Upper lobe of right lung (tissue), 1 donor: ENCODE measurements at regions not wholly inside any gene's neighbourhood (a gene's known extent, or its start where the extent isn't known, plus 50 kb on each side); places are given as distances from the start of the nearest gene placed in this dataset.
A peak's percentile ranks its signal among the peaks of the same experiment; 100 is the strongest.

Source experiments
- ATAC-seq: fragments of 200-7000 bp; cut with Tn5 transposase; one replicate; pipeline ENCODE4 v1.9.1; 2020; ENCODE audit warnings: mild to moderate bottlenecking, moderate library complexity
- DNase-seq: peaks from one replicate; pipeline ENCODE4 v3.0.0-alpha.2; 2020
- H3K27ac ChIP-seq: fragments of 200-600 bp; one replicate; pipeline ENCODE4 v1.8.0; 2022
- H3K27me3 ChIP-seq: fragments of 200-600 bp; one replicate; pipeline ENCODE4 v1.8.0; 2022; ENCODE audit warnings: mild to moderate bottlenecking
- H3K36me3 ChIP-seq: fragments of 200-600 bp; one replicate; pipeline ENCODE4 v1.8.0; 2022
- H3K4me1 ChIP-seq: fragments of 200-600 bp; one replicate; pipeline ENCODE4 v1.8.0; 2022
- H3K4me3 ChIP-seq: fragments of 200-600 bp; one replicate; pipeline ENCODE4 v1.8.0; 2022; ENCODE audit warnings: mild to moderate bottlenecking
- H3K9me3 ChIP-seq: fragments of 200-600 bp; one replicate; pipeline ENCODE4 v1.8.0; 2022
- CTCF ChIP-seq: fragments of 200-600 bp; IDR thresholded peaks from one replicate; pipeline ENCODE4 v1.8.0; 2022; ENCODE audit warnings: antibody characterized with exemption
- intact Hi-C: fragments of 100-400 bp; cut with DNase I; formaldehyde crosslinking; loops from one replicate; pipeline ENCODE4 v1.11.0; 2022
- donor health status: DM: no; HTN: yes; CAD: no; lungs with severe emphysema.

- Histone ChIP-seq H3K27ac (no peak overlapping the region), H3K36me3 (no peaks in the 10 kb centered on the region), H3K27me3 (no peaks in the 10 kb centered on the region), H3K9me3 (no peaks in the 10 kb centered on the region), H3K4me3 (no peak overlapping the region), H3K4me1 (no peaks in the 10 kb centered on the region)
- ATAC-seq (no peak), DNase-seq (no peak)
- intact Hi-C loops = no loop called here
- no peak for TF ChIP-seq CTCF
These were observed 64.0 kb upstream of the GPR12 start for GRCh38 chr13:26824581-26824980.

GRCh38 chr13:26822146-26822545 is 61.6 kb upstream of the GPR12 start:
- no peak overlapping the region for H3K27ac ChIP-seq
- no peak overlapping the region for H3K4me3 ChIP-seq
- no peaks in the 10 kb centered on the region for H3K4me1 ChIP-seq
- intact Hi-C loops = no loop called here
- H3K9me3 ChIP-seq = no peaks in the 10 kb centered on the region
- no peak for TF ChIP-seq CTCF
- ATAC-seq (no peak), DNase-seq (no peak)
- no peaks in the 10 kb centered on the region for H3K36me3 ChIP-seq
- H3K27me3 ChIP-seq = no peaks in the 10 kb centered on the region

- no peak for ATAC-seq
- no peak for TF ChIP-seq CTCF
- H3K9me3 ChIP-seq = no peaks in the 10 kb centered on the region
These were observed 61.1 kb upstream of the GPR12 start for GRCh38 chr13:26821672-26822071.

GRCh38 chr13:26820871-26821270 is 60.3 kb upstream of the GPR12 start:
- H3K36me3 ChIP-seq = no peaks in the 10 kb centered on the region
- ATAC-seq (no peak), DNase-seq (no peak)
- intact Hi-C loops = no loop called here
- H3K4me3 ChIP-seq = no peak overlapping the region
- H3K27ac ChIP-seq = no peak overlapping the region
- H3K27me3 ChIP-seq = no peaks in the 10 kb centered on the region
- H3K9me3 ChIP-seq = no peaks in the 10 kb centered on the region
- TF ChIP-seq CTCF = no peak
- no peaks in the 10 kb centered on the region for H3K4me1 ChIP-seq

More at GRCh38 chr13:26821672-26822071, 61.1 kb upstream of the GPR12 start:
- intact Hi-C loops = no loop called here
- Histone ChIP-seq H3K27ac (no peak overlapping the region), H3K4me1 (no peaks in the 10 kb centered on the region), H3K4me3 (no peak overlapping the region), H3K27me3 (no peaks in the 10 kb centered on the region), H3K36me3 (no peaks in the 10 kb centered on the region)
- no peak for DNase-seq

GRCh38 chr13:26819046-26819445 is 58.5 kb upstream of the GPR12 start:
- intact Hi-C loops = no loop called here
- Histone ChIP-seq H3K36me3 (no peaks in the 10 kb centered on the region), H3K27ac (no peak overlapping the region), H3K4me1 (no peaks in the 10 kb centered on the region), H3K27me3 (no peaks in the 10 kb centered on the region), H3K4me3 (no peak overlapping the region), H3K9me3 (no peaks in the 10 kb centered on the region)
- ATAC-seq (no peak), DNase-seq (no peak)
- no peak for TF ChIP-seq CTCF

- no peak for TF ChIP-seq CTCF
- no peaks in the 10 kb centered on the region for H3K9me3 ChIP-seq
- no peaks in the 10 kb centered on the region for H3K27me3 ChIP-seq
- no peaks in the 10 kb centered on the region for H3K4me1 ChIP-seq
- no peaks in the 10 kb centered on the region for H3K36me3 ChIP-seq
- H3K27ac ChIP-seq = no peak overlapping the region
- intact Hi-C loops = no loop called here
- ATAC-seq (peak; percentile 13), DNase-seq (no peak)
- H3K4me3 ChIP-seq = no peak overlapping the region
These were observed 56.3 kb upstream of the GPR12 start for GRCh38 chr13:26816881-26817280.
